Gastrocnemius medialis (tissue), 4 donors: ENCODE measurements at regions not wholly inside any gene's neighbourhood (a gene's known extent, or its start where the extent isn't known, plus 50 kb on each side); places are given as distances from the start of the nearest gene placed in this dataset.

Source experiments
- POLR2A ChIP-seq, 2 donors: fragments of 450-650 bp; IDR thresholded peaks; one replicate each; pipeline ENCODE4 v1.6.1; 2017; ENCODE audit warnings: antibody characterized with exemption in 2 of 2, mild to moderate bottlenecking in 2 of 2, moderate library complexity in 2 of 2
- TF ChIP-seq, protein P1 (sequence below), 5 experiments: fragments of 450-650 bp in 3 of 5; fragments of 200-600 bp in 2 of 5; sonication (generic) in 2 of 5; IDR thresholded peaks in 4 of 5; conservative IDR thresholded peaks in 1 of 5; 1 replicate in 4 of 5; 2 replicates in 1 of 5; pipeline ENCODE4 v1.5.1; 2016 to 2019; ENCODE audit warnings: antibody characterized with exemption in 5 of 5, mild to moderate bottlenecking in 3 of 5, moderate library complexity in 3 of 5

DNA sequence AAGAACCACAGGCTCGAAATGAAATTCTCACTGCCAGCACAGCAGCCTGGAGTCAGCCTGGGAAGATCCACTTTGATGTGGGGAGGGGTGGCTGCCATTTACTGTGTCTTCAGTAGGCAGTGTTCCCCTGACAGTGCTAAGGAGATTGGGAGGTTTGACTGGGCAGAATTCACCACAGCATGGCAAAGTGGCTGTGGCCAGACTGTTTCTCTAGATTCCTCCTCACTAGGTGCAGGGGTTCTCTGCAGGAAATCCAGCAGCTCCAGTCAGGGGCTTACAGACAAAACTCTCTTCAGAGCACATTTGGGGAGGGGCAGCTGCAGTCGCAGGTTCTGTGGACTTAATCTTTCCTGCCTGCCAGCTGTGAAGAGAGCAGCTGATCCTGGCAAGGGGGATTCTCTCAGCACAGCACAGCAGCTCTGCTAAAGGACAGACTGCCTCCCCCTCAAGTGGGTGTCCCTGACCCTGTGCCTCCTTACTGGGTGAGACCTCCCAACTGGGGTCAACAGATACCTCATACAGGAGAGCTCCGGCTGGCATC, 1174.0 kb downstream of the RAPGEF2 start:
- no peak for TF ChIP-seq POLR2A (IDR thresholded peaks at IDR 0.05)
- TF ChIP-seq, protein P1, sequence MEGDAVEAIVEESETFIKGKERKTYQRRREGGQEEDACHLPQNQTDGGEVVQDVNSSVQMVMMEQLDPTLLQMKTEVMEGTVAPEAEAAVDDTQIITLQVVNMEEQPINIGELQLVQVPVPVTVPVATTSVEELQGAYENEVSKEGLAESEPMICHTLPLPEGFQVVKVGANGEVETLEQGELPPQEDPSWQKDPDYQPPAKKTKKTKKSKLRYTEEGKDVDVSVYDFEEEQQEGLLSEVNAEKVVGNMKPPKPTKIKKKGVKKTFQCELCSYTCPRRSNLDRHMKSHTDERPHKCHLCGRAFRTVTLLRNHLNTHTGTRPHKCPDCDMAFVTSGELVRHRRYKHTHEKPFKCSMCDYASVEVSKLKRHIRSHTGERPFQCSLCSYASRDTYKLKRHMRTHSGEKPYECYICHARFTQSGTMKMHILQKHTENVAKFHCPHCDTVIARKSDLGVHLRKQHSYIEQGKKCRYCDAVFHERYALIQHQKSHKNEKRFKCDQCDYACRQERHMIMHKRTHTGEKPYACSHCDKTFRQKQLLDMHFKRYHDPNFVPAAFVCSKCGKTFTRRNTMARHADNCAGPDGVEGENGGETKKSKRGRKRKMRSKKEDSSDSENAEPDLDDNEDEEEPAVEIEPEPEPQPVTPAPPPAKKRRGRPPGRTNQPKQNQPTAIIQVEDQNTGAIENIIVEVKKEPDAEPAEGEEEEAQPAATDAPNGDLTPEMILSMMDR (IDR thresholded peaks at IDR 0.05 in 4 of 5, conservative IDR thresholded peaks at IDR 0.05 in 1 of 5) = no peak
